NCI-H128 (cell line): ENCODE measurements at regions not wholly inside any gene's neighbourhood (a gene's known extent, or its start where the extent isn't known, plus 50 kb on each side); places are given as distances from the start of the nearest gene placed in this dataset.

ENCODE experiments used
- DNase-seq: peaks from one replicate; lab custom pipeline; 2025; ENCODE audit not compliant: unreplicated experiment; lab: John Stamatoyannopoulos, UW

DNA sequence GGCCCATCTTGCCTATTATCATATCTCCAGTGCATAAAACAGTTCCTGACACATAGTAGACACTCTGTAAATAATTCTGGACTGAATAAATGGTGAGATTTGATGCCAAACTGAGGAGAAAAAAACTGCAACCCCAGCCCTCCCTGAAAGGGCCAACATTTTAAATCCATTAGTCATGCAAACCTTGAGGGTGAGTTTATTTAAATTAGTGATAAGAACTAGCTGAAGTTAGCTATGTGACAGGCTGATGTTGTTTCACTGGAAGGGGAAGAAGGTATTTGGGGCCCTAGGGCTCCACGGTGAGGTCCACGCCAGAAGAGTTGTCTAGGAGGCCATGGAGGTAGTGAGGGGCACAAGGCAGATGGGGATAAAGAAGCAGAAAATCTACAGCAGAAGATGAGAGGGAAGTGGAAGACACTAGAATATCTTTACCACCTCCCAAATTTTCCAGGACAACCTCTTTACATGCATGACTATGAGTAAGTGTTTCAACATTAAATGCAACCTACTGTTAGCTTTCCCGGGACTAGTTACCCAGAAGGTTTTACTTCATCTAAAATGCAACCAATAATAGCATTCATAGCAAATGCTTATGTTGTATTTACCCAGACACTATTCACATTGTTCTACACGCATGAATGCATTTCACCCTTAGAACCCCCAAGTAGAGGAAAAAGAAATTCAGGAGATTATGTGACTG is 183.2 kb upstream of the LYZL1 start:
- no peak for DNase-seq

- no peak for DNase-seq
Measured at GRCh38 chr10:29106287-29106686, 182.6 kb upstream of the LYZL1 start.

DNA sequence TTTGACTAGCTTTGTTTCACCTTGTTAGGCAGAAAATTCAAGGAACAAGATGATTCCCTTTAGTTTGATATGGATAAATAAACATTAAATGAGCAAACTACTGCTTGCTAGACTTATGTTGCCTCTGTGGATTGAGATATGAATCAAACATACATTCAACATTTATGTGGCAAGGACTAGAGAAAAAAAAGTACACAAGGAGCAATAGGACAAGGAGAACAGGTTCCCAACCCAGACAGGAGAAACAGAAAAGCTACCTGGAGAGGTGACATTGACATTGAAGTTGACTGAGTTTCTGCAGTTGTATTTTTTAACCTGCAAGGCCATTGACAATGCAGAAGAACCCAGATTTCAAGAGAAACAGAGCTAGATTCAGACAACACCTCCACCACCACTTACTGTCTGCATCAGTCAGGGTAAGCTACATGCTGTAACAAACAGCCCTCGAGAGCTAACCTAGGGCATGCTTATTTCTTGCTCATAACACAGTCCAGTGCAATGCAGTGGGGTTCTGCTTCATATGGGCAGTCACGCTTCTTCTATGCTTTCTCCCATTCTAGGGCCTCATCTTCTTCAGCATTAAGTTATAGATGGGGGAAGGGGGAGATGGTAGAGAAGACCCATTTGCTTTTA is 180.9 kb upstream of the LYZL1 start:
- DNase-seq = no peak

GRCh38 chr10:29109707-29110571 is 178.9 kb upstream of the LYZL1 start:
- no peak for DNase-seq

DNA sequence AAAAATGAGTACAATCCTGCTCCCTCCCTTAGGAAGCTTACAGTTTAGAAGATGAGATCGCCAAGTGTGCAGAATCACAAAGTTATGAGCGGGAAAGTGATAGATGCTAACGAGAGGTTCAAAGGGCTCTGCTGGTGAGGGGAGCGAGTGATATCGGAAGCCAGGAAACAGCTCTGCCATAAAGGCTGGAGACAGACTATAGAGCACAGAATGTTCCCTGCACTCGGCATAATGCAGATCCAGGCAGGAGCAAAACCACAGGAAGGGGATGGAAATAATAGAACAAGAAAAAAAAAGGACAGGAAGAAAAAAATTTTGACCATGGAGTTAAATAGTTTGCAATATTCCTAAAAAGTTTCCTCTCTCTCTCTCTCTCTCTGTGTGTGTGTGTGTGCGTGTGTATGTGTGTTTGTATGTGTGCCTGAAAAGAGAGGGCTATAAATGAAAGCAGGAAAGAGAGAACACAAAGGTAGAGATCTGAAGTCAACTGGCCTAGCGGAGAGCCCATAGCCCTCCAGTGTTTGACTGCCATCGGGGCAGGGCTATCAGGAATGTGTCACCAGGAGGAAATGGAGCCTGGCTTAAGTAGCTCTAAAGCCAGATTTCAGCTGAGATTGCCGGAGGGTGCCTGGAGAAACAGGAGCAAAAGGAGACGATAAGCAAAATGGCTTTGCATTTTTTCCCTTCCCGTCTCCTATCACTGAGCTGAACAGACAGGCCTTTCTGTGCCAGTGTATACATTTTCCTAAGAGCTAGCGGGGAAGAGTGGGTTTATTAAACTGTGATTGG is 175.8 kb upstream of the LYZL1 start:
- DNase-seq = no peak

DNA sequence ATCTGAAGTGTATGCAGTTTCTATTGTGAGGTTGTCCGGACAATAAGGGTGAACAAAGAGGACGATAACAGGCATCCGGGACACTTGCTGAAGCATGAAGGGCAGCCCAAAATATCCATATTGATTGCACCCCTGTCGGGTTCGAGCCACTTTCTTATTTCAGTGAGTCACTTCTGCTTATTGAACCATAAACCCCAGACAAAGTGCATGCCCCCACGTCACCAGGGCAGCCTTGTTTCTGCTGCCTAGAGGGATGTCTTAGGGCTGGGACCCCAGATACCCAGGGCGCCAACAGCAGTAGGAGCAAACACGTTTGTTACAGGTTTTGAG is 175.3 kb upstream of the LYZL1 start:
- no peak for DNase-seq

DNA sequence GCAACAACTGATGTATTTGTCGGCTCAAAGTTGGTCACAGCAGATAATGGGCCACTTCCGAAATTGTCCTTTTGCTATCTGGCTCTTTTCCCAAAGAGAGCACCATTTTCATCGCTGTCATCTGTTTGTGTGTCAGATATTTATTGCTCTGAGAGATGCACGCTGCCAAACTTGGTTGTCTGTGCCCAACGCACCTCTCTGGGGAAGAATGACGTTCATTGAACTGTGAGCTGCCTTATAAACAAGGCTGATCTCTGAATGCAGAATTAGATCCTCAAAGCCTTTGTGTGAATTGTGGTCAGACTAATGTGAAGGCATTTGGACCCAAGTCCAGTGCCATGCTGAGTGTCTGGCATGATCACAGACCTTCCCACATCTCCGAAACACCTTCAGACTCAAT is 174.7 kb upstream of the LYZL1 start:
- no peak for DNase-seq

GRCh38 chr10:29117781-29118180 is 171.1 kb upstream of the LYZL1 start:
- DNase-seq = no peak

GRCh38 chr10:29119374-29119773 is 169.5 kb upstream of the LYZL1 start:
- no peak for DNase-seq

DNA sequence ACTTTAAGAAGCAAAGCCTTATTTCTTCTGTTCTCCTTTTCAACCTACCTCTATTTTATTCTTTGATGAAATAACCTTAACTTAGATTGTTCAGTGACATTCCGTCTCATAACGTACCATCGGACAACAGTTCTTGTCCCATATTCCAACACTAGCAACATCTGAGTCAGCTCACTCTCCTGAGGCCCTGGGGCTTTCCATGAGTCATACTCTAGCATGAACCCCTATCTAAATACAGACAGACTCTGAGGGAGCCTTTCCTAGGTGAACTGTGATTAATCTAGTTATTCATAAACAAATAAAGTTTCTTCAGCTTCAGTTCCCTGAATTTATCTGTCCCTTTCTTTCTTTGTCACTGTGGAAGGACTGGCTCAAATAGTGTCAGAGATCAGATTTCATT is 168.7 kb upstream of the LYZL1 start:
- no peak for DNase-seq

- no peak for DNase-seq
Measured at GRCh38 chr10:29124864-29125263, 164.0 kb upstream of the LYZL1 start.

GRCh38 chr10:29127037-29127700 is 161.7 kb upstream of the LYZL1 start:
- DNase-seq = no peak

- DNase-seq = no peak
Measured at GRCh38 chr10:29127731-29128130, 161.1 kb upstream of the LYZL1 start.

GRCh38 chr10:29130190-29130673 is 158.6 kb upstream of the LYZL1 start:
- DNase-seq = no peak

DNA sequence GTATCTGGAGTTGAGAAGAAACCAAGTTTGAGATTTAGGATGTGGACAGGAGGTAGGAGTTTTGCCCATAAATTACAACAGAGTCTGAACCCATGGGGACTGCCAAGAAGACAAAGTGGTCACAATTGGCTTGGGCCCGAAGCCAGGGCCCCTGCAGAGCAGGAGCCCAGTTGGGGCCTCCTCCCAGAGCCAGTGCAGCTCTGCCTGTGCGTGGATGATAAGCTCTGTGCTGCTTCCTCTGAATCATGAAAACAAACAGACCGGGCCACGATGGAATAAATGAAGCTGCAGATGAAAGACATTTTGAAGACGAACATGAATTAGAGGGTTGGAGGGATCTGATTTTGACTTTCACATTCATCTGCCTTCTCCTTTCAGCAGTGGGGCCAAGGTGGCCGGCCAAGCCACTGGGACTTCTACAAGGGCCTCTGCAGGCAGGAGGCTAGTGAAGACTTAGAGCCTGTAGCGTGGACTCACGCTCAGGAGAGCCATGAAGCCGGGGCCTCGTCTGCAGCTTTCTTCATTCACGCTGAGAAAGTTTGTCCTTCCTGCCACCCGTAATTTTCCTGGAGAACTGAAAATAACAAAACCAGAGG is 156.8 kb upstream of the LYZL1 start:
- DNase-seq = no peak

GRCh38 chr10:29132551-29133111 is 156.2 kb upstream of the LYZL1 start:
- no peak for DNase-seq

- DNase-seq = no peak
Measured at GRCh38 chr10:29135337-29135736, 153.5 kb upstream of the LYZL1 start.

- DNase-seq = no peak
Measured at GRCh38 chr10:29136411-29136810, 152.5 kb upstream of the LYZL1 start.

GRCh38 chr10:29140151-29140550 is 148.7 kb upstream of the LYZL1 start:
- DNase-seq = no peak

- DNase-seq = no peak
Measured at GRCh38 chr10:29140991-29141390, 147.9 kb upstream of the LYZL1 start.
